Sigmoid colon (tissue), 4 donors: ENCODE measurements at regions not wholly inside any gene's neighbourhood (a gene's known extent, or its start where the extent isn't known, plus 50 kb on each side); places are given as distances from the start of the nearest gene placed in this dataset.

Experiments
- POLR2A ChIP-seq, 2 donors: fragments of 450-650 bp; IDR thresholded peaks; one replicate each; pipeline ENCODE4 v1.6.1; 2016; ENCODE audit warnings: antibody characterized with exemption in 2 of 2, mild to moderate bottlenecking in 2 of 2, moderate library complexity in 2 of 2
- POLR2AphosphoS5 ChIP-seq, 4 donors: sonication (generic); formaldehyde crosslinking; IDR thresholded peaks; one replicate each; pipeline ENCODE4 v1.6.1; 2017; ENCODE audit warnings: antibody characterized with exemption in 4 of 4
- TF ChIP-seq, protein P1 (sequence below), 4 experiments: fragments of 450-650 bp in 3 of 4; fragments of 200-600 bp in 1 of 4; IDR thresholded peaks; one replicate each; pipeline ENCODE4 v1.5.1; 2016 to 2019; ENCODE audit warnings: antibody characterized with exemption in 4 of 4, mild to moderate bottlenecking in 3 of 4, moderate library complexity in 2 of 4

DNA sequence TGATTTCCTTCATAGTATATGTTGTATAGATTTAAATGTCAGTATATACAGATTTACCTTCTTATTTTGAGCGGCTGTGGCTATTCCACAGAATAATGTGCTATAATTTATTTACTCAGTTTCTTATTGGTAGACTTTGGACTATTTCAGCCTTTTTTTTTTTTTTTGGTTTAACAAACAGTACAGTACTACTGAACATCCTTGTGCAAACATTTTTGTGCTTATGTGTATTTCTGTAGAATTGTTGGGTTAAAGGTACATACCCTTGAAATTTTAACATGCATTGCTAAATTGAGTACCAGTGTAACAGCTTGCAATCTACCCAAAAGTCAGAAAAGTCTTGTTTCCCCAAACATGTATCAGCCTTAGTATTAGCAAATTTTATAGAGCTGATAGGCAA lies 68.8 kb downstream of the HHEX start:
- TF ChIP-seq, protein P1, sequence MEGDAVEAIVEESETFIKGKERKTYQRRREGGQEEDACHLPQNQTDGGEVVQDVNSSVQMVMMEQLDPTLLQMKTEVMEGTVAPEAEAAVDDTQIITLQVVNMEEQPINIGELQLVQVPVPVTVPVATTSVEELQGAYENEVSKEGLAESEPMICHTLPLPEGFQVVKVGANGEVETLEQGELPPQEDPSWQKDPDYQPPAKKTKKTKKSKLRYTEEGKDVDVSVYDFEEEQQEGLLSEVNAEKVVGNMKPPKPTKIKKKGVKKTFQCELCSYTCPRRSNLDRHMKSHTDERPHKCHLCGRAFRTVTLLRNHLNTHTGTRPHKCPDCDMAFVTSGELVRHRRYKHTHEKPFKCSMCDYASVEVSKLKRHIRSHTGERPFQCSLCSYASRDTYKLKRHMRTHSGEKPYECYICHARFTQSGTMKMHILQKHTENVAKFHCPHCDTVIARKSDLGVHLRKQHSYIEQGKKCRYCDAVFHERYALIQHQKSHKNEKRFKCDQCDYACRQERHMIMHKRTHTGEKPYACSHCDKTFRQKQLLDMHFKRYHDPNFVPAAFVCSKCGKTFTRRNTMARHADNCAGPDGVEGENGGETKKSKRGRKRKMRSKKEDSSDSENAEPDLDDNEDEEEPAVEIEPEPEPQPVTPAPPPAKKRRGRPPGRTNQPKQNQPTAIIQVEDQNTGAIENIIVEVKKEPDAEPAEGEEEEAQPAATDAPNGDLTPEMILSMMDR (IDR thresholded peaks at IDR 0.05): no peak
- TF ChIP-seq POLR2AphosphoS5 (IDR thresholded peaks at IDR 0.05): no peak
- TF ChIP-seq POLR2A (IDR thresholded peaks at IDR 0.05): no peak
